HepG2 (cell line): ENCODE measurements at regions not wholly inside any gene's neighbourhood (a gene's known extent, or its start where the extent isn't known, plus 50 kb on each side); places are given as distances from the start of the nearest gene placed in this dataset.

Experiments
- SATB2 ChIP-seq: sonication (generic); formaldehyde crosslinking; IDR thresholded peaks from 2 replicates; pipeline ENCODE4 v1.5.0; 2020; ENCODE audit warnings: missing genetic modification reagents
- SOX6 ChIP-seq, 2 experiments: fragments of 450-650 bp in 1 of 2; sonication (generic) in 1 of 2; formaldehyde crosslinking in 1 of 2; IDR thresholded peaks; 2 replicates each; pipeline versions ENCODE4 v1.4.0 to v1.6.1; 2017 to 2020; ENCODE audit warnings: antibody characterized with exemption in 1 of 2, mild to moderate bottlenecking in 1 of 2, missing genetic modification reagents in 1 of 2

DNA sequence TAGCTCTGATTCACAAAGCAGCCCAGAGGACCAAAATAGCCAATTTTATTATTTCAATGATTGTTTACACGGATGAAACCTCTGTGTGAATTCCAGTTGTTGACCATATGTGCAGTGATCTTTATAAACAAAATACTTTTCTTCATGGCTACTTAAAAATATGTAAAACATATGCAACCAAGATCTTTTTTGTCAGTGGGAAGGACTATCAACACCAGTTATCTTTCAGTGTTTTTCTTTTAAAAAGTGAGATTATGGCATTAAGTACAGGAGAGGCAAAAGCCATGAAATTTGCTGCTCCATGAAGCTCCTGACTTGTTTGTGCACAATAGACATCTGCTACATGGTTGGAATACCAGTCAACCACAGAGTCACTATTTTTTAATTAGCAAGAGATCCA lies 184.4 kb downstream of the DKK2 start:
- TF ChIP-seq SATB2 (CRISPR knock-in tag) (no peak), SOX6 (IDR thresholded peaks at IDR 0.05) (no peak), SOX6 (CRISPR knock-in tag; IDR thresholded peaks at IDR 0.05) (no peak)
